Activated naive CD4-positive, alpha-beta T cell treated with anti-CD3 and anti-CD28 coated beads, Interleukin-2, amount 10 ng/mL, durations not matched to agents 7 days and 5 days (primary cell): ENCODE measurements at regions not wholly inside any gene's neighbourhood (a gene's known extent, or its start where the extent isn't known, plus 50 kb on each side); places are given as distances from the start of the nearest gene placed in this dataset.
"Not testable (repeated sequence)": the region's sequence is repeated elsewhere in the genome, so short reads cannot be mapped to it uniquely, and the experiment has no call there.

Source experiments
- CTCF ChIA-PET: fragments of 350-600 bp; sonication (Branson Sonifier 250); formaldehyde crosslinking; loops from one replicate; lab custom pipeline; 2021; ENCODE audit warnings: antibody characterized with exemption; lab: Charles Lee
- DNase-seq: peaks from one replicate; pipeline ENCODE4 v3.0.0-alpha.2; 2020
- H3K27ac Mint-ChIP-seq: one replicate; pipeline ENCODE4 v1.8.0; 2021; ENCODE audit warnings: mild to moderate bottlenecking, moderate library complexity, mixed read lengths
- H3K27me3 Mint-ChIP-seq: one replicate; pipeline ENCODE4 v1.8.0; 2021; ENCODE audit warnings: mild to moderate bottlenecking, mixed read lengths
- H3K36me3 Mint-ChIP-seq: one replicate; pipeline ENCODE4 v1.8.0; 2021; ENCODE audit warnings: mixed read lengths
- H3K4me1 Mint-ChIP-seq: one replicate; pipeline ENCODE4 v1.8.0; 2021; ENCODE audit warnings: mixed read lengths
- H3K4me3 Mint-ChIP-seq: one replicate; pipeline ENCODE4 v1.8.0; 2021; ENCODE audit warnings: mild to moderate bottlenecking, moderate library complexity, mixed read lengths
- H3K9me3 Mint-ChIP-seq: one replicate; pipeline ENCODE4 v1.8.0; 2021; ENCODE audit warnings: mixed read lengths

DNA sequence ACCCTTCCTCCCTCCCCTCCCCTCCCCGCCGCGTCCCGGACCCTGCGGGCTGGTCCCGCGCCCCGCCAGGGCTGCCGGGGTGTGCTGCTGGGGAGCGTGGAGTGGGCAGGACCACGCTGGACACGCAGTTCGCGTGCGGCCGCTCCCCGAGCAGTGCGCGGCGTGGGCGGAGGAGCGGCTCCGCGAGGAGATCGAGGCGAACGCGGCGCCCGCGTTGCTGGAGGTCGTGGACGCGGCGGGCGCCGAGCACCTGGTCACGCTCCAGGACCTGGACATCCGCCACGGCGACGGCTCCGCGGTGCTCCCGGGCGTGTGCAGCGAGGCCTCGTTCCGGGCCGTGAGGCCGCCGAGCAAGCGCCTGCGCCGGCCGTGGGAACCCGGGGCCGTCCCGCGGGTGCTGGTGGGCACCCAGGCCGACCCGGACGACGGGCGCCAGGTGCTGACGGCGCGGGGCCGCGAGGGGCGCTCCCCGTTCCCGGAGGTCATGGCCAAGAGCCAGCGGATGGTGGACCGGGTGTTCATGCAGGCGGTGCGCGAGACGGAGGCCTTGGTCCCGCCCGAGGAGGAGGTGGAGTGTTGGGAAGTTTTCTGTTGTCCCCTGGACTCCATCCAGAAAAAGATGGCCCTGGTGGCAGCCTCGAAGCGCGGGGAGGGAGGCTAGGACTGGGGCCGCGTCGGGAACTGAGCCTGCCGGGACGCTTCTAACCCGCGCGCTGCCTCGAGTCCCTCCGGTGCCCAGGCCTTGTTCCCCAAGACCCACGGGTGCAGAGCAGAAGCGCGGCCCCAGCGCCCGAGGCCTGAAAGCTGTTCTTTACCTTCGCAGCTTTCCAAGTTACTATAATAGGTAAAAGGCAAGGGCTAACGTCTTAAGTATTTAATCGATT, 54.7 kb upstream of the EIF5 start:
- no peak for DNase-seq
- CTCF ChIA-PET: no interaction called here
- Mint-ChIP-seq H3K27ac (no peak overlapping the region), H3K36me3 (no peaks in the 10 kb centered on the region), H3K4me3 (no peak overlapping the region), H3K4me1 (peaks cover 6% of the 10 kb centered on the region), H3K27me3 (peaks cover 95% of the 10 kb centered on the region), H3K9me3 (no peaks in the 10 kb centered on the region)

DNA sequence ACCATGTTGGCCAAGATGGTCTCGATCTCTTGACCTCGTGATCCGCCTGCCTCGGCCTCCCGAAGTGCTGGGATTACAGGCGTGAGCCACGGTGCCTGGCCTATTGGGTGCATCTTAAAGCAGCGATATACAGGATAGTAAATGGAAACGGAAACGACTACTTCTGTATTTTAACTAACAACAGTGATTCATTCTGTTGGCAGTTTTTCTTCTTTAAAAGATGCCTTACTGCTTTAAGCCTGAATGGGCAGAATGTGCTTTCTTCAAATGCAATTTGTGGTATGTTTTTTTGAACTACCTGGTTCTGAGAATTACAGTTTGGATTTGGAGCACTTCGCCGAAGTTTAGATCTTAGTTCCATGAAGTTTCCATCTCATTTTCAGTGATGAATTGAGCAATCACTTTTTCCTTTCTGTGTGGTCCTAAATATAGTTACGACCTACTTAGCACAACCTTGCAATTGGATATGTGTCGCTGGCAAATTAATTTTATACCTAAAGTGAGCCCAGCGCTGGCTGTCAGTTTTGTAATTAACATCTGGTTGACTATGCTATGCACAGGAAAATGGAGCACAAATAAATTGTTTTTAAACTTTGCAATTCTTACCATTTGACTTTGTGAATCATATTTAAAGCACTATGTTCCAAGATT, 53.6 kb upstream of the EIF5 start:
- Mint-ChIP-seq H3K4me1 (peaks cover 6% of the 10 kb centered on the region), H3K4me3 (no peak overlapping the region), H3K27ac (no peak overlapping the region), H3K36me3 (no peaks in the 10 kb centered on the region), H3K27me3 (peaks cover 94% of the 10 kb centered on the region), H3K9me3 (no peaks in the 10 kb centered on the region)
- CTCF ChIA-PET: no interaction called here
- no peak for DNase-seq

- Mint-ChIP-seq H3K27ac (no peak overlapping the region), H3K27me3 (peaks cover 93% of the 10 kb centered on the region), H3K36me3 (no peaks in the 10 kb centered on the region), H3K9me3 (no peaks in the 10 kb centered on the region), H3K4me3 (no peak overlapping the region), H3K4me1 (peaks cover 6% of the 10 kb centered on the region)
- CTCF ChIA-PET: no interaction called here
- no peak for DNase-seq
Observed at GRCh38 chr14:103281496-103282231, 52.4 kb upstream of the EIF5 start.

DNA sequence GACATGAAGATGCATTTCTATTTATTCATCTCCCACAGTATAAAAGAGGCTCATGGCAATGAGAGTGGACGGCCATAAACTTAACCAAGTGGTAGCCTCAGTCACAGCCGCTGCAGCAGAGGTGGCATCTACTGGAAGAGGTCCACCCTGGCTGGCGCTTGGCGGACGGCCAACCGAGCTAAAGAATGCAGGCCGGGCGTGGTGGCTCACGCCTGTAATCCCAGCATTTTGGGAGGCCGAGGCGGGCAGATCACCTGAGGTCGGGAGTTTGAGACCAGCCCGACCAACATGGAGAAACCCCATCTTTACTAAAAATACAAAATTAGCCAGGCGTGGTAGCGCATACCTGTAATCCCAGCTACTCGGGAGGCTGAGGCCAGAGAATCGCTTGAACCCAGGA, 51.7 kb upstream of the EIF5 start:
- CTCF ChIA-PET, DNase-seq, H3K4me1 Mint-ChIP-seq, H3K4me3 Mint-ChIP-seq, H3K36me3 Mint-ChIP-seq, H3K9me3 Mint-ChIP-seq, H3K27ac Mint-ChIP-seq: not testable (repeated sequence)
- H3K27me3 Mint-ChIP-seq: peaks cover 93% of the 10 kb centered on the region

GRCh38 chr14:103282932-103283331, 51.1 kb upstream of the EIF5 start:
- CTCF ChIA-PET: no interaction called here
- Mint-ChIP-seq H3K4me1 (peaks cover 6% of the 10 kb centered on the region), H3K9me3 (no peaks in the 10 kb centered on the region)

DNA sequence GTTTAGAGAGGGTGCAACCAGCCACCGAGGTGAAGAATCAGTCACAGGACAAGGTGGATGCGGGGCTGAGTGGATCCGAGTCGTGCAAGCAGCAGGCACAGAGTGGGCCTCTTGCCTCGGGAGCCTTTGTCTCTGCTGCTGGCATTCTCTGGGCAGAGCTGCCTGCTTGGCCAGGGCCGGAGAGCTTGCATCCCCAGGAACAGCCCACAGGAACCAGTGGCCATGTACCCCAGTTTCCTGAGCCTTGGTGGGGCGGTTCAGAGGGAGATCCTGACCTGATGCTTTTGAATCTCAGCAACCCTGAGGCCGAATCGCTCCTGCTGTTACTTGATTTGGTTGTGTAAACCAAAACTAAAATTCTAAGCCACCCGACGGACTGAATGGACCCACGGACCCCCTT, 50.1 kb upstream of the EIF5 start:
- Mint-ChIP-seq H3K9me3 (no peaks in the 10 kb centered on the region), H3K4me1 (peaks cover 6% of the 10 kb centered on the region), H3K4me3 (no peak overlapping the region), H3K27me3 (peaks cover 87% of the 10 kb centered on the region), H3K27ac (no peak overlapping the region), H3K36me3 (no peaks in the 10 kb centered on the region)
- no peak for DNase-seq
- CTCF ChIA-PET: no interaction called here

More at GRCh38 chr14:103282932-103283331, 51.1 kb upstream of the EIF5 start:
- Mint-ChIP-seq H3K4me3 (no peak overlapping the region), H3K27ac (no peak overlapping the region), H3K36me3 (no peaks in the 10 kb centered on the region), H3K27me3 (peaks cover 93% of the 10 kb centered on the region)
- DNase-seq: no peak
